Peyer's patch (tissue), 4 donors: ENCODE measurements at regions not wholly inside any gene's neighbourhood (a gene's known extent, or its start where the extent isn't known, plus 50 kb on each side); places are given as distances from the start of the nearest gene placed in this dataset.

Experiments used
- POLR2A ChIP-seq, 2 donors: fragments of 450-650 bp; IDR thresholded peaks; one replicate each; pipeline ENCODE4 v1.5.1; 2017; ENCODE audit warnings: antibody characterized with exemption in 2 of 2, mild to moderate bottlenecking in 2 of 2, moderate library complexity in 2 of 2
- TF ChIP-seq, protein P1 (sequence below), 6 experiments: fragments of 450-650 bp in 4 of 6; fragments of 200-600 bp in 2 of 6; sonication (generic) in 1 of 6; IDR thresholded peaks; one replicate each; pipeline ENCODE4 v1.5.1; 2017 to 2019; ENCODE audit warnings: antibody characterized with exemption in 6 of 6, mild to moderate bottlenecking in 3 of 6, moderate library complexity in 1 of 6

DNA sequence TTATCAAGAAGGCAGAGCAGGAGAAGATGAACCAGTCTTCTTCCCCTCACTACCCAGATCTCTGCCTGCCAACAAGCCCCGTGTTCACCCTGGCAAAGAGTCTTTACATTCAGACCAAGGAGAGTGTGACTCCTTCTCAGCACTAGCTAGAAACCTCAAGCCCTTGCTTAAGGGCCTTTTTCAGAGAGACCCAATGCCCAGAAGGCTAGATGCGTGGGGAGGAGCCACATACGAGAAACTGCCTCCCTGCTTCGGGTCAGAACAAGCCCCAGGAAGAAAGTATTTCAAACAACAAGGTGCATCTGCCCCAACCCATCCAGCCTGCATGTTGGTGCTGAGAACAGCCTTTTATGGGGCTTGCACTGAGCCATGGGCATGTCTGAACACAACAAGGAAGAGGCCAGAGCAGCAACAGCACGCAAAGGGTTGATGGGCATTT, 152.7 kb upstream of the CAMK1G start:
- TF ChIP-seq POLR2A (IDR thresholded peaks at IDR 0.05) = no peak
- TF ChIP-seq, protein P1, sequence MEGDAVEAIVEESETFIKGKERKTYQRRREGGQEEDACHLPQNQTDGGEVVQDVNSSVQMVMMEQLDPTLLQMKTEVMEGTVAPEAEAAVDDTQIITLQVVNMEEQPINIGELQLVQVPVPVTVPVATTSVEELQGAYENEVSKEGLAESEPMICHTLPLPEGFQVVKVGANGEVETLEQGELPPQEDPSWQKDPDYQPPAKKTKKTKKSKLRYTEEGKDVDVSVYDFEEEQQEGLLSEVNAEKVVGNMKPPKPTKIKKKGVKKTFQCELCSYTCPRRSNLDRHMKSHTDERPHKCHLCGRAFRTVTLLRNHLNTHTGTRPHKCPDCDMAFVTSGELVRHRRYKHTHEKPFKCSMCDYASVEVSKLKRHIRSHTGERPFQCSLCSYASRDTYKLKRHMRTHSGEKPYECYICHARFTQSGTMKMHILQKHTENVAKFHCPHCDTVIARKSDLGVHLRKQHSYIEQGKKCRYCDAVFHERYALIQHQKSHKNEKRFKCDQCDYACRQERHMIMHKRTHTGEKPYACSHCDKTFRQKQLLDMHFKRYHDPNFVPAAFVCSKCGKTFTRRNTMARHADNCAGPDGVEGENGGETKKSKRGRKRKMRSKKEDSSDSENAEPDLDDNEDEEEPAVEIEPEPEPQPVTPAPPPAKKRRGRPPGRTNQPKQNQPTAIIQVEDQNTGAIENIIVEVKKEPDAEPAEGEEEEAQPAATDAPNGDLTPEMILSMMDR (IDR thresholded peaks at IDR 0.05) = no peak
